SK-N-MC (cell line): ENCODE measurements at regions not wholly inside any gene's neighbourhood (a gene's known extent, or its start where the extent isn't known, plus 50 kb on each side); places are given as distances from the start of the nearest gene placed in this dataset.

Experiments
- EZH2 ChIP-seq: fragments of 200-600 bp; sonication (generic); IDR thresholded peaks from one replicate; pipeline ENCODE4 v1.6.1; 2017; ENCODE audit warnings: antibody characterized with exemption
- FOXP2 ChIP-seq: optimal IDR thresholded peaks from 2 replicates; pipeline ENCODE3; 2011; ENCODE audit warnings: mild to moderate bottlenecking, moderate library complexity; ENCODE audit not compliant: insufficient read depth; ENCODE audit errors: extremely low read length, control extremely low read depth
- POLR2AphosphoS5 ChIP-seq: IDR thresholded peaks from 2 replicates; pipeline ENCODE4 v1.6.1; 2012; ENCODE audit warnings: mild to moderate bottlenecking, low read depth, low read length, borderline replicate concordance

DNA sequence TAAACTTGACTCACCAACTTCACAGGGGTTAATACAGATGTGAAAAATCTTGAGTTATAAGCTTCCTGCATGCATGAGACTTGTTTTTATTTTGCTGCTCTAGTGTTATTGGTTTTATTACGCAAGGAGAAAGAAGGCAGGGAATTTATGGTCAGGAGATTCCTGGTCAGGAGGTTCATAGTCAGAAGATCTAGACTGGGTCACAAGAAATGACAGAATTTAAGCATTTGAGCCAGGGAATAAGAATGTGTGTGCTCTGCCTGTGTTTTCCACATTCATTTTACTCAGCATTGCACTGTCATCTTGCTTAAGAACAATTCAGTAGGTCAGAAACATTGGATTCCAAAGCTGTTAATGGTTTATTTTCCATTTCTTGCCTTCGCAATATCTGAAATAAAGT is 2522.1 kb downstream of the ARAP2 start:
- TF ChIP-seq POLR2AphosphoS5 (no peak), EZH2 (no peak), FOXP2 (no peak)
